ENCODE measurements at regions not wholly inside any gene's neighbourhood (a gene's known extent, or its start where the extent isn't known, plus 50 kb on each side); places are given as distances from the start of the nearest gene placed in this dataset.

DNA sequence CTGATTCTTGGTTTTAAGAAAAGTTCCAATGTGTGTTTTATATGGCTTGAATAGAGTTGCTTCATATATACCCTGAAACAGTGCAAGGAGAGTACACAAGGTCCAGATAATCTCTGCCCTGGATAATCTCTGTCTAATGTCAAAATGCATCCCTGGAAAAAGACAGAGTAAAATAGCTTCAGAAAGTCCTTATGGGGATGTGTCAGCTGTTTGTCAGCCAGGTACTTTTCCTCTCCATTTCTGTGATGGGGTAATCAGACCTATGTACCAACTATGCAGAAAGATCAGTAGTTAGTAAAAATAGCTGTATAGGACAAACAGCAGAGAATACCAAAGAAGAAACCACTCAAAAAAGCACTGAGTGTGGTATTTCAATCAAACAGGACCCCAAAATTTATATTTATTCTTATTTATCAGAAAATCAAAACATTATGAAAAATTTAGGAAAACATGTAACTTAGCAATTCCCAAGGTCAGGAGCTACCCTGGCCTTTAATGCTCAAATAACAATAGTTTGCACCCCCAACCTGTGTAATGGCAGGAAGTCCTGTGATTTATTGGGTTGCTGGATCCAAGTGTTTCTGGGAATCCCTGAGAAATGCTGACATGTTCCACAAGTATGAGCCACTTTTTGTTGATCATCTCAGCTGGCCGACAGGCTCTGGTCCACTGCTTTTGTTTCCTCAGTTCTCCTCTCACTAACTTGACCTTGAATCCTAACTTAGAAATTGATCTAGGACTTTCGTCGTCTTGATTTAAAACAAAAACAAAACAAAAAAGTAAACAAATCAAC lies 69.6 kb downstream of the MDH1 start:
- no peak for DNase-seq
- intact Hi-C loops (cut with DNase I; ENCODE audit: low total_unique reads), result no loop called here
- Histone ChIP-seq H3K27me3 (no peaks in the 10 kb centered on the region), H3K4me1 (no peaks in the 10 kb centered on the region), H3K9me3 (no peaks in the 10 kb centered on the region), H3K4me3 (no peak overlapping the region), H3K27ac (no peak overlapping the region), H3K36me3 (ENCODE audit: low read depth, missing control alignments) (no peaks in the 10 kb centered on the region)
- WGBS, 2 donors, result 51 to 57% methylated on average over 3 of the region's 3 CpGs
- TF ChIP-seq, protein P1, sequence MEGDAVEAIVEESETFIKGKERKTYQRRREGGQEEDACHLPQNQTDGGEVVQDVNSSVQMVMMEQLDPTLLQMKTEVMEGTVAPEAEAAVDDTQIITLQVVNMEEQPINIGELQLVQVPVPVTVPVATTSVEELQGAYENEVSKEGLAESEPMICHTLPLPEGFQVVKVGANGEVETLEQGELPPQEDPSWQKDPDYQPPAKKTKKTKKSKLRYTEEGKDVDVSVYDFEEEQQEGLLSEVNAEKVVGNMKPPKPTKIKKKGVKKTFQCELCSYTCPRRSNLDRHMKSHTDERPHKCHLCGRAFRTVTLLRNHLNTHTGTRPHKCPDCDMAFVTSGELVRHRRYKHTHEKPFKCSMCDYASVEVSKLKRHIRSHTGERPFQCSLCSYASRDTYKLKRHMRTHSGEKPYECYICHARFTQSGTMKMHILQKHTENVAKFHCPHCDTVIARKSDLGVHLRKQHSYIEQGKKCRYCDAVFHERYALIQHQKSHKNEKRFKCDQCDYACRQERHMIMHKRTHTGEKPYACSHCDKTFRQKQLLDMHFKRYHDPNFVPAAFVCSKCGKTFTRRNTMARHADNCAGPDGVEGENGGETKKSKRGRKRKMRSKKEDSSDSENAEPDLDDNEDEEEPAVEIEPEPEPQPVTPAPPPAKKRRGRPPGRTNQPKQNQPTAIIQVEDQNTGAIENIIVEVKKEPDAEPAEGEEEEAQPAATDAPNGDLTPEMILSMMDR (IDR thresholded peaks at IDR 0.05), result no peak
- no peak for TF ChIP-seq POLR2A (IDR thresholded peaks at IDR 0.05)

- intact Hi-C loops (cut with DNase I; ENCODE audit: low total_unique reads), result no loop called here
- Histone ChIP-seq H3K27ac (no peak overlapping the region), H3K36me3 (ENCODE audit: low read depth, missing control alignments) (no peaks in the 10 kb centered on the region)
Measured at GRCh38 chr2:63660060-63660459, 71.3 kb downstream of the MDH1 start.

DNA sequence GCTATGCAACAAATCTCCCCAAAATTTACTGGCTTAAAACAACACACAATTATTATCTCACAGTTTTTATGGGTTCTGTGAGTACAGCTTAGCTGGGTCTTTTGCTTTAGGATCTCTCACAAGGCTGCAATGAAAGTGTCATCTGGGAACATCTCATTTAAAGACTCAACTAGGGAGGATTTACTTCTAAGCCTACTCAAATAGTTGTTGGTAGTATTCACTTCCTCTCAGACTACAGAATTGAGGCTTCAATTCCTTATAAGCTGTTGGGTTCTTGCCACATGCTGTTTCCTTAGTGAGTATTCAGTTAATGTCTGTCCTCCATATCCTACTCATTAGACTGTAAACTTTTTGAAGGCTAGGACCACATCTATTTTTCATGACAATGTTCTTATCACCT lies 72.3 kb downstream of the MDH1 start:
- TF ChIP-seq POLR2A (IDR thresholded peaks at IDR 0.05), result no peak
- TF ChIP-seq, protein P1 (IDR thresholded peaks at IDR 0.05), result no peak
- no peak for DNase-seq
- Histone ChIP-seq H3K4me1 (no peaks in the 10 kb centered on the region), H3K4me3 (no peak overlapping the region), H3K36me3 (ENCODE audit: low read depth, missing control alignments) (no peaks in the 10 kb centered on the region), H3K27me3 (no peaks in the 10 kb centered on the region), H3K9me3 (no peaks in the 10 kb centered on the region), H3K27ac (no peak overlapping the region)
- intact Hi-C loops (cut with DNase I; ENCODE audit: low total_unique reads), result no loop called here

More at GRCh38 chr2:63660060-63660459, 71.3 kb downstream of the MDH1 start:
- Histone ChIP-seq H3K27me3 (no peaks in the 10 kb centered on the region), H3K4me3 (no peak overlapping the region), H3K4me1 (no peaks in the 10 kb centered on the region), H3K9me3 (no peaks in the 10 kb centered on the region)
- DNase-seq, result no peak
- TF ChIP-seq POLR2A (IDR thresholded peaks at IDR 0.05), result no peak
- TF ChIP-seq, protein P1 (IDR thresholded peaks at IDR 0.05), result no peak

DNA sequence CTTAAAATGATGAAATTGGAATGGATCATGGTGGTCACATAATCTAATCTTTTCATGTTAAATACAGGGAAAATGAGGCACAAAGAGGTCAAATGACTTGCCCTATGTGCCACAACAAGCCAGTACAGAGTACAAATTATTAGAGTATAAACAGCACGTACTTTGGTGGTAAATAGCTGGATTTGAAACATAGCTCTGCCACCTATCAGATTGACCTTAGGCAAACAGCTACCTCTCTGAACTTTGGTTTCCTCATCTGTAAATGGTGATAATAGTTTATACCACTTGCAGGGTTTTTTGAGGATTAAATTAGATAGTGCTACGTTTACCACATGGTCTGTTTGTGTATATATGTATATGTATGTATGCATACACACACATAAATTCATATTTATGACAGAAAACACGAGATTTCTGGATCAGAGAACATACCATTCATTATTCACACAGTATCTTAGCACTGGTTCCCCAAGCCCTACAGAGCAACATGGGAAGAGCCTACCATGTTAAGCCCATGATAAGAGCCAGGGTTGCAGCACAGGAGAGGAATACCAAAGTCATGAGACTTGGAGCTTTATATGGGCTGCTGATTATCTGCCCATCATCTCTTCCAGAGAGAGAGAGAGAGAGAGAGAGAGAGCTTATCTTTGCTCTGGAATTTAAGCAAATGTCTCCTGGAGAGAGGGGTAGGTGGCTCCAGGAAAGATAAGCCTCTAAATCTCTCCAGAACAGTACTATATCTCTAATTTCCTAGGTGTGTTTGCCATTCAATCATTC lies 73.5 kb downstream of the MDH1 start:
- no peak for DNase-seq
- no peaks in the 10 kb centered on the region for H3K27me3 ChIP-seq
- H3K4me3 ChIP-seq, result no peak overlapping the region
- H3K4me1 ChIP-seq, result no peaks in the 10 kb centered on the region
- H3K36me3 ChIP-seq (ENCODE audit: low read depth, missing control alignments), result no peaks in the 10 kb centered on the region
- no peak overlapping the region for H3K27ac ChIP-seq
- 93% methylated on average over 3 of the region's 3 CpGs for WGBS, 2 donors
- intact Hi-C loops (cut with DNase I; ENCODE audit: low total_unique reads), result no loop called here
- TF ChIP-seq, protein P1 (IDR thresholded peaks at IDR 0.05), result no peak
- no peak for TF ChIP-seq POLR2A (IDR thresholded peaks at IDR 0.05)
- no peaks in the 10 kb centered on the region for H3K9me3 ChIP-seq
